IMR-90 (cell line): ENCODE measurements at regions not wholly inside any gene's neighbourhood (a gene's known extent, or its start where the extent isn't known, plus 50 kb on each side); places are given as distances from the start of the nearest gene placed in this dataset.

Experiments
- ATAC-seq: fragments of 200-7000 bp; cut with Tn5 transposase; 2 replicates; pipeline ENCODE4 v1.9.1; 2020; ENCODE audit warnings: low read depth, mild to moderate bottlenecking, moderate library complexity
- BruUV-seq: library from RNA; stranded (reverse); fragments of 400-500 nt; replicated peaks from 2 replicates; lab custom pipeline; 2021; lab: Mats Ljungman, UMichigan
- CTCF ChIA-PET: fragments of 300-600 bp; formaldehyde crosslinking; extraction: SDS; loops from one replicate; lab custom pipeline; 2021; ENCODE audit warnings: antibody characterized with exemption; lab: Yijun Ruan, JAX
- POLR2A ChIA-PET: fragments of 300-600 bp; sonication (Branson Sonifier 250); formaldehyde crosslinking; loops from one replicate; lab custom pipeline; 2022; ENCODE audit warnings: antibody characterized with exemption; ENCODE audit not compliant: unreplicated experiment; lab: Charles Lee
- DNase-seq: peaks from one replicate; pipeline ENCODE4 v3.0.0; 2013
- H2AFZ ChIP-seq: replicated peaks from 2 replicates; pipeline ENCODE3; 2013; ENCODE audit warnings: low read length, mild to moderate bottlenecking; ENCODE audit not compliant: poor library complexity
- H2AK5ac ChIP-seq: 2 replicates; pipeline ENCODE4 v1.6.1; 2013; ENCODE audit warnings: low read depth, low read length, inconsistent platforms
- H2AK9ac ChIP-seq: replicated peaks from 2 replicates; pipeline ENCODE3; 2013; ENCODE audit warnings: mild to moderate bottlenecking, low read depth, low read length, moderate library complexity; ENCODE audit not compliant: poor library complexity
- H2BK120ac ChIP-seq: 2 replicates; pipeline ENCODE4 v1.6.1; 2013; ENCODE audit warnings: low read depth, low read length, inconsistent platforms
- H2BK15ac ChIP-seq: 3 replicates; pipeline ENCODE4 v1.6.1; 2013; ENCODE audit warnings: low read depth, low read length, inconsistent platforms
- H2BK20ac ChIP-seq: 2 replicates; pipeline ENCODE4 v1.6.1; 2013; ENCODE audit warnings: low read depth, mild to moderate bottlenecking, inconsistent platforms, low read length, moderate library complexity
- H2BK5ac ChIP-seq: 2 replicates; pipeline ENCODE4 v1.6.1; 2013; ENCODE audit warnings: mild to moderate bottlenecking, low read depth, low read length, inconsistent platforms; ENCODE audit not compliant: poor library complexity, severe bottlenecking
- H3K14ac ChIP-seq: replicated peaks from 2 replicates; pipeline ENCODE4 v1.6.1; 2013; ENCODE audit warnings: low read depth, low read length, inconsistent platforms
- H3K18ac ChIP-seq: 2 replicates; pipeline ENCODE4 v1.6.1; 2013; ENCODE audit warnings: low read depth, low read length, control low read depth
- H3K23ac ChIP-seq: 2 replicates; pipeline ENCODE4 v1.6.1; 2013; ENCODE audit warnings: low read depth, low read length, inconsistent platforms
- H3K27ac ChIP-seq: 2 replicates; pipeline ENCODE4 v1.5.1; 2013; ENCODE audit warnings: mild to moderate bottlenecking, control low read depth, low read length; ENCODE audit not compliant: insufficient read depth
- H3K27me3 ChIP-seq: 2 replicates; pipeline ENCODE4 v1.6.1; 2013; ENCODE audit warnings: low read length; ENCODE audit not compliant: control insufficient read depth, insufficient read depth
- H3K36me3 ChIP-seq: 2 replicates; pipeline ENCODE4 v1.6.1; 2013; ENCODE audit warnings: low read length, mixed read lengths; ENCODE audit not compliant: control insufficient read depth, insufficient read depth
- H3K4ac ChIP-seq: 2 replicates; pipeline ENCODE4 v1.6.1; 2013; ENCODE audit warnings: low read depth, low read length, inconsistent platforms
- H3K4me1 ChIP-seq: 2 replicates; pipeline ENCODE4 v1.6.1; 2013; ENCODE audit warnings: low read length, mixed read lengths; ENCODE audit not compliant: control insufficient read depth, insufficient read depth
- H3K4me2 ChIP-seq: 2 replicates; pipeline ENCODE4 v1.6.1; 2013; ENCODE audit warnings: low read depth, mild to moderate bottlenecking, control low read depth, low read length, moderate library complexity
- H3K4me3 ChIP-seq: 2 replicates; pipeline ENCODE4 v1.5.1; 2013; ENCODE audit warnings: low read depth, mild to moderate bottlenecking, control low read depth, low read length, moderate library complexity; ENCODE audit not compliant: insufficient read depth
- H3K56ac ChIP-seq: 2 replicates; pipeline ENCODE4 v1.6.1; 2013; ENCODE audit warnings: low read length, inconsistent platforms; ENCODE audit not compliant: insufficient read depth; ENCODE audit errors: extremely low read depth
- H3K79me1 ChIP-seq, 2 experiments: 2 replicates each; pipeline ENCODE4 v1.6.1; 2013; ENCODE audit warnings: low read length in 2 of 2, inconsistent platforms in 1 of 2, low read depth in 1 of 2
- H3K9ac ChIP-seq: 2 replicates; pipeline ENCODE4 v1.6.1; 2013; ENCODE audit warnings: low read depth, low read length, control low read depth
- H3K9me1 ChIP-seq: 2 replicates; pipeline ENCODE4 v1.6.1; 2013; ENCODE audit warnings: low read length, inconsistent platforms; ENCODE audit not compliant: insufficient read depth
- H3K9me3 ChIP-seq: 2 replicates; pipeline ENCODE4 v1.6.1; 2013; ENCODE audit warnings: low read length; ENCODE audit not compliant: control insufficient read depth, insufficient read depth
- H4K20me1 ChIP-seq: 2 replicates; pipeline ENCODE4 v1.6.1; 2013; ENCODE audit warnings: low read length, inconsistent platforms; ENCODE audit not compliant: insufficient read depth
- H4K5ac ChIP-seq: 2 replicates; pipeline ENCODE4 v1.6.1; 2013; ENCODE audit warnings: mild to moderate bottlenecking, low read depth, low read length, control low read depth
- H4K8ac ChIP-seq, 2 experiments: 2 replicates each; pipeline ENCODE4 v1.6.1; 2013; ENCODE audit warnings: low read depth in 2 of 2, low read length in 2 of 2, control low read depth in 1 of 2, inconsistent platforms in 1 of 2
- H4K91ac ChIP-seq: 2 replicates; pipeline ENCODE4 v1.6.1; 2013; ENCODE audit warnings: low read depth, low read length, inconsistent platforms; ENCODE audit not compliant: insufficient read depth
- BHLHE40 ChIP-seq: fragments of 150-350 bp; IDR thresholded peaks from 2 replicates; pipeline ENCODE4 v1.6.1; 2016; ENCODE audit warnings: mild to moderate bottlenecking, low read depth, low read length
- CEBPB ChIP-seq: IDR thresholded peaks from 2 replicates; pipeline ENCODE4 v1.6.1; 2012; ENCODE audit warnings: low read depth, low read length, improper control_type of control experiment
- CHD1 ChIP-seq: IDR thresholded peaks from 2 replicates; pipeline ENCODE4 v1.6.1; 2012; ENCODE audit warnings: low read depth, low read length, improper control_type of control experiment
- FOS ChIP-seq: fragments of 150-350 bp; IDR thresholded peaks from 2 replicates; pipeline ENCODE4 v1.6.1; 2016; ENCODE audit warnings: low read depth, low read length
- MAFK ChIP-seq: IDR thresholded peaks from 2 replicates; pipeline ENCODE4 v1.6.1; 2012; ENCODE audit warnings: low read depth, low read length, improper control_type of control experiment
- MAZ ChIP-seq: IDR thresholded peaks from 2 replicates; pipeline ENCODE4 v1.6.1; 2012; ENCODE audit warnings: low read depth, mild to moderate bottlenecking, low read length, improper control_type of control experiment, moderate library complexity, borderline replicate concordance
- MXI1 ChIP-seq: IDR thresholded peaks from 2 replicates; pipeline ENCODE4 v1.6.1; 2012; ENCODE audit warnings: low read depth, mild to moderate bottlenecking, low read length, moderate library complexity, borderline replicate concordance
- NFE2L2 ChIP-seq: fragments of 150-350 bp; IDR thresholded peaks from 2 replicates; pipeline ENCODE4 v1.6.1; 2016; ENCODE audit warnings: low read depth, mild to moderate bottlenecking, low read length
- POLR2A ChIP-seq: IDR thresholded peaks from 2 replicates; pipeline ENCODE4 v1.6.1; 2012; ENCODE audit warnings: mild to moderate bottlenecking, low read depth, low read length
- RAD21 ChIP-seq: IDR thresholded peaks from 2 replicates; pipeline ENCODE4 v1.6.1; 2012; ENCODE audit warnings: low read length, improper control_type of control experiment
- RCOR1 ChIP-seq: IDR thresholded peaks from 2 replicates; pipeline ENCODE4 v1.6.1; 2012; ENCODE audit warnings: mild to moderate bottlenecking, low read length, improper control_type of control experiment; ENCODE audit not compliant: insufficient replicate concordance
- RFX5 ChIP-seq: IDR thresholded peaks from 2 replicates; pipeline ENCODE4 v1.8.0; 2012; ENCODE audit warnings: low read depth, mild to moderate bottlenecking, low read length, moderate library complexity
- SMC3 ChIP-seq: fragments of 150-350 bp; IDR thresholded peaks from 2 replicates; pipeline ENCODE4 v1.6.1; 2016; ENCODE audit warnings: low read depth, mild to moderate bottlenecking, antibody characterized with exemption, low read length, moderate library complexity
- WGBS, 2 experiments: methylation state at CpG; one replicate each; pipeline versions ENCODE4 v1.1.5 to v1.1.7; 2013; ENCODE audit warnings: missing lambda C conversion rate in 2 of 2; ENCODE audit not compliant: insufficient read length in 1 of 2; ENCODE audit errors: extremely low coverage in 2 of 2; 5-methylcytosine and 5-hydroxymethylcytosine counted together
- dilution Hi-C: fragments of 300-500 bp; cut with HindIII; formaldehyde crosslinking; loops from one replicate; pipeline ENCODE4 v1.14.3; 2018; ENCODE audit warnings: low sequenced_read_pairs; ENCODE audit not compliant: unreplicated experiment
- in situ Hi-C: fragments of 300-500 bp; cut with MboI; formaldehyde crosslinking; loops from 3 replicates; pipeline ENCODE4 v1.14.3; 2019; ENCODE audit warnings: low sequenced_read_pairs, inconsistent platforms, mixed read lengths
- intact Hi-C: fragments of 100-400 bp; cut with micrococcal nuclease; formaldehyde crosslinking; loops from 2 replicates; pipeline ENCODE4 v1.10.0; 2022
- TF ChIP-seq, protein P1 (sequence below): fragments of 150-350 bp; IDR thresholded peaks from 2 replicates; pipeline ENCODE4 v1.6.1; 2016; ENCODE audit warnings: low read depth, mild to moderate bottlenecking, low read length, moderate library complexity, borderline replicate concordance
- TF ChIP-seq, protein P2 (sequence below): conservative IDR thresholded peaks from 2 replicates; pipeline ENCODE4 v1.5.1; 2012; ENCODE audit warnings: mild to moderate bottlenecking, low read depth, low read length, improper control_type of control experiment
- TF ChIP-seq, protein P3 (sequence below): fragments of 150-350 bp; IDR thresholded peaks from 2 replicates; pipeline ENCODE4 v1.6.1; 2017; ENCODE audit warnings: mild to moderate bottlenecking, antibody characterized with exemption, low read length, low read depth

DNA sequence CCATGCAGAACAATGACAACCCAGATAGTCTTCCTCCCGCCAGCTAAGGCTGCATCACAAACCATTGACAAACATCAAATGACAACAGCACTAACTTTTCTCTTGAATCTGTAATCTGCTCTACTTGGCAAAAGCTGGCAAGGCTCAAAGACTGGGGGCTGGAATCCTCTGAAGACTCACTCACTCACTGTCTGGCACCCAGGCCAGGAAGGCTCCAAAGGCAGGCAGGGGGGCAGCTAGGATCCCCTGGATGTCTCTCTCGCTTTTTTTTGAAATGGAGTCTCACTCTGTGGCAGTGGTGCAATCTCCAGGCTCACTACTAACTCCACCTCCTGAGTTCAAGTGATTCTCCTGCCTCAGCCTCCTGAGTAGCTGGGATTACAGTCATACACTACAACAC lies 159.7 kb upstream of the GPR26 start:
- Histone ChIP-seq H2AK9ac (no peak overlapping the region), H2BK120ac (no peak overlapping the region), H3K18ac (no peak overlapping the region), H4K8ac (no peak overlapping the region), H3K27me3 (no peaks in the 10 kb centered on the region), H3K23ac (no peak overlapping the region), H3K79me1 (no peaks in the 10 kb centered on the region), H3K9ac (no peak overlapping the region), H3K4me3 (no peak overlapping the region), H4K91ac (no peak overlapping the region), H3K27ac (no peak overlapping the region), H3K14ac (no peak overlapping the region), H4K5ac (no peak overlapping the region), H3K4me2 (no peak overlapping the region), H3K36me3 (no peaks in the 10 kb centered on the region), H2AK5ac (no peak overlapping the region), H3K4ac (no peak overlapping the region), H3K56ac (no peak overlapping the region), H2AFZ (no peak overlapping the region), H3K4me1 (no peaks in the 10 kb centered on the region), H2BK15ac (no peak overlapping the region), H3K9me1 (no peaks in the 10 kb centered on the region), H2BK5ac (no peak overlapping the region), H3K9me3 (peaks cover 34% of the 10 kb centered on the region), H4K20me1 (no peaks in the 10 kb centered on the region), H2BK20ac (no peak overlapping the region)
- no peak for ATAC-seq
- no peak for DNase-seq
- TF ChIP-seq FOS, result no peak
- no peak for TF ChIP-seq RCOR1
- TF ChIP-seq POLR2A, result no peak
- TF ChIP-seq, protein P1, sequence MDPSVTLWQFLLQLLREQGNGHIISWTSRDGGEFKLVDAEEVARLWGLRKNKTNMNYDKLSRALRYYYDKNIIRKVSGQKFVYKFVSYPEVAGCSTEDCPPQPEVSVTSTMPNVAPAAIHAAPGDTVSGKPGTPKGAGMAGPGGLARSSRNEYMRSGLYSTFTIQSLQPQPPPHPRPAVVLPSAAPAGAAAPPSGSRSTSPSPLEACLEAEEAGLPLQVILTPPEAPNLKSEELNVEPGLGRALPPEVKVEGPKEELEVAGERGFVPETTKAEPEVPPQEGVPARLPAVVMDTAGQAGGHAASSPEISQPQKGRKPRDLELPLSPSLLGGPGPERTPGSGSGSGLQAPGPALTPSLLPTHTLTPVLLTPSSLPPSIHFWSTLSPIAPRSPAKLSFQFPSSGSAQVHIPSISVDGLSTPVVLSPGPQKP, result no peak
- TF ChIP-seq, protein P2, sequence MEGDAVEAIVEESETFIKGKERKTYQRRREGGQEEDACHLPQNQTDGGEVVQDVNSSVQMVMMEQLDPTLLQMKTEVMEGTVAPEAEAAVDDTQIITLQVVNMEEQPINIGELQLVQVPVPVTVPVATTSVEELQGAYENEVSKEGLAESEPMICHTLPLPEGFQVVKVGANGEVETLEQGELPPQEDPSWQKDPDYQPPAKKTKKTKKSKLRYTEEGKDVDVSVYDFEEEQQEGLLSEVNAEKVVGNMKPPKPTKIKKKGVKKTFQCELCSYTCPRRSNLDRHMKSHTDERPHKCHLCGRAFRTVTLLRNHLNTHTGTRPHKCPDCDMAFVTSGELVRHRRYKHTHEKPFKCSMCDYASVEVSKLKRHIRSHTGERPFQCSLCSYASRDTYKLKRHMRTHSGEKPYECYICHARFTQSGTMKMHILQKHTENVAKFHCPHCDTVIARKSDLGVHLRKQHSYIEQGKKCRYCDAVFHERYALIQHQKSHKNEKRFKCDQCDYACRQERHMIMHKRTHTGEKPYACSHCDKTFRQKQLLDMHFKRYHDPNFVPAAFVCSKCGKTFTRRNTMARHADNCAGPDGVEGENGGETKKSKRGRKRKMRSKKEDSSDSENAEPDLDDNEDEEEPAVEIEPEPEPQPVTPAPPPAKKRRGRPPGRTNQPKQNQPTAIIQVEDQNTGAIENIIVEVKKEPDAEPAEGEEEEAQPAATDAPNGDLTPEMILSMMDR, result no peak
- no peak for TF ChIP-seq CEBPB
- no peak for TF ChIP-seq CHD1
- TF ChIP-seq SMC3, result no peak
- TF ChIP-seq MXI1, result no peak
- TF ChIP-seq NFE2L2, result no peak
- TF ChIP-seq RFX5, result no peak
- TF ChIP-seq BHLHE40, result no peak
- TF ChIP-seq MAZ, result no peak
- TF ChIP-seq, protein P3, sequence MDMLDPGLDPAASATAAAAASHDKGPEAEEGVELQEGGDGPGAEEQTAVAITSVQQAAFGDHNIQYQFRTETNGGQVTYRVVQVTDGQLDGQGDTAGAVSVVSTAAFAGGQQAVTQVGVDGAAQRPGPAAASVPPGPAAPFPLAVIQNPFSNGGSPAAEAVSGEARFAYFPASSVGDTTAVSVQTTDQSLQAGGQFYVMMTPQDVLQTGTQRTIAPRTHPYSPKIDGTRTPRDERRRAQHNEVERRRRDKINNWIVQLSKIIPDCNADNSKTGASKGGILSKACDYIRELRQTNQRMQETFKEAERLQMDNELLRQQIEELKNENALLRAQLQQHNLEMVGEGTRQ, result no peak
- TF ChIP-seq MAFK, result no peak
- no peak for TF ChIP-seq RAD21
- no CpG with 5 or more reads among the region's 2 CpGs for WGBS, 2 experiments
- POLR2A ChIA-PET, result no interaction called here
- no TSS peak for BruUV-seq
- intact Hi-C loops (no loop called here), dilution Hi-C loops (no loop called here), in situ Hi-C loops (no loop called here)
- CTCF ChIA-PET, result no interaction called here
